GM12892 (cell line): ENCODE measurements at regions not wholly inside any gene's neighbourhood (a gene's known extent, or its start where the extent isn't known, plus 50 kb on each side); places are given as distances from the start of the nearest gene placed in this dataset.

Experiments used
- POLR2A ChIP-seq: IDR thresholded peaks from 2 replicates; pipeline ENCODE4 v1.6.1; 2011; ENCODE audit warnings: low read depth, low read length, control low read depth
- TAF1 ChIP-seq: IDR thresholded peaks from 2 replicates; pipeline ENCODE4 v1.6.1; 2011; ENCODE audit warnings: low read depth, mild to moderate bottlenecking, control low read depth, low read length, borderline replicate concordance

- TF ChIP-seq POLR2A (no peak), TAF1 (no peak)
Observed at GRCh38 chr3:163786416-163786815, 1291.9 kb downstream of the SI start.
